ENCODE measurements at regions not wholly inside any gene's neighbourhood (a gene's known extent, or its start where the extent isn't known, plus 50 kb on each side); places are given as distances from the start of the nearest gene placed in this dataset.

- Histone ChIP-seq H3K36me3 (no peaks in the 10 kb centered on the region), H3K9me3 (ENCODE audit: severe bottlenecking) (no peaks in the 10 kb centered on the region), H3K27me3 (ENCODE audit: insufficient read depth, low read depth, severe bottlenecking) (no peaks in the 10 kb centered on the region), H3K27ac (peak overlapping the region; percentile 48), H3K4me3 (ENCODE audit: low read depth, low read length) (no peak overlapping the region)
- no peak for TF ChIP-seq CTCF (IDR thresholded peaks at IDR 0.05; ENCODE audit: low read depth, low read length)
- DNase-seq, result peak; percentile 83
Observed at GRCh38 chr1:115193046-115193828, 103.9 kb upstream of the TSPAN2 start.

- Histone ChIP-seq H3K27me3 (ENCODE audit: insufficient read depth, low read depth, severe bottlenecking) (no peaks in the 10 kb centered on the region), H3K4me3 (ENCODE audit: low read depth, low read length) (no peak overlapping the region), H3K27ac (peak overlapping the region; percentile 15), H3K9me3 (ENCODE audit: severe bottlenecking) (no peaks in the 10 kb centered on the region), H3K36me3 (no peaks in the 10 kb centered on the region)
- DNase-seq, result peak; percentile 56
- no peak for TF ChIP-seq CTCF (IDR thresholded peaks at IDR 0.05; ENCODE audit: low read depth, low read length)
Observed at GRCh38 chr1:115192200-115192767, 103.0 kb upstream of the TSPAN2 start.

GRCh38 chr1:115191691-115192090, 102.4 kb upstream of the TSPAN2 start:
- no peak for DNase-seq
- H3K27me3 ChIP-seq (ENCODE audit: insufficient read depth, low read depth, severe bottlenecking), result no peaks in the 10 kb centered on the region
- H3K9me3 ChIP-seq (ENCODE audit: severe bottlenecking), result no peaks in the 10 kb centered on the region
- H3K36me3 ChIP-seq, result no peaks in the 10 kb centered on the region
- no peak for TF ChIP-seq CTCF (IDR thresholded peaks at IDR 0.05; ENCODE audit: low read depth, low read length)
- H3K27ac ChIP-seq, result no peak overlapping the region
- no peak overlapping the region for H3K4me3 ChIP-seq (ENCODE audit: low read depth, low read length)

GRCh38 chr1:115190540-115191170, 101.4 kb upstream of the TSPAN2 start:
- DNase-seq, result no peak
- no peaks in the 10 kb centered on the region for H3K36me3 ChIP-seq
- H3K9me3 ChIP-seq (ENCODE audit: severe bottlenecking), result no peaks in the 10 kb centered on the region
- no peak overlapping the region for H3K4me3 ChIP-seq (ENCODE audit: low read depth, low read length)
- H3K27ac ChIP-seq, result no peak overlapping the region
- H3K27me3 ChIP-seq (ENCODE audit: insufficient read depth, low read depth, severe bottlenecking), result no peaks in the 10 kb centered on the region
- no peak for TF ChIP-seq CTCF (IDR thresholded peaks at IDR 0.05; ENCODE audit: low read depth, low read length)

GRCh38 chr1:115189814-115190539, 100.7 kb upstream of the TSPAN2 start:
- no peak overlapping the region for H3K4me3 ChIP-seq (ENCODE audit: low read depth, low read length)

More at GRCh38 chr1:115189814-115190539, 100.7 kb upstream of the TSPAN2 start:
- Histone ChIP-seq H3K27ac (no peak overlapping the region), H3K27me3 (ENCODE audit: insufficient read depth, low read depth, severe bottlenecking) (no peaks in the 10 kb centered on the region), H3K36me3 (no peaks in the 10 kb centered on the region), H3K9me3 (ENCODE audit: severe bottlenecking) (no peaks in the 10 kb centered on the region)
- DNase-seq, result no peak
- no peak for TF ChIP-seq CTCF (IDR thresholded peaks at IDR 0.05; ENCODE audit: low read depth, low read length)

Measured in WERI-Rb-1 (cell line).